ENCODE measurements at regions not wholly inside any gene's neighbourhood (a gene's known extent, or its start where the extent isn't known, plus 50 kb on each side); places are given as distances from the start of the nearest gene placed in this dataset.
"Not testable (repeated sequence)": the region's sequence is repeated elsewhere in the genome, so short reads cannot be mapped to it uniquely, and the experiment has no call there.

GRCh38 chr1:67482733-67483482 is 52.7 kb upstream of the SERBP1 start:
- FAIRE-seq = no peak

GRCh38 chr1:67484492-67484891 is 54.3 kb upstream of the SERBP1 start:
- FAIRE-seq = no peak

GRCh38 chr1:67485046-67485811 is 55.0 kb upstream of the SERBP1 start:
- FAIRE-seq = no peak

GRCh38 chr1:67489643-67490042 is 59.4 kb upstream of the SERBP1 start:
- no peak for FAIRE-seq

- no peak for FAIRE-seq
Observed at GRCh38 chr1:67491280-67491679, 61.1 kb upstream of the SERBP1 start.

GRCh38 chr1:67493148-67493547 is 62.9 kb upstream of the SERBP1 start:
- no peak for FAIRE-seq

GRCh38 chr1:67495327-67495726 is 65.1 kb upstream of the SERBP1 start:
- no peak for FAIRE-seq

GRCh38 chr1:67496329-67496728 is 66.1 kb upstream of the SERBP1 start:
- no peak for FAIRE-seq

GRCh38 chr1:67500413-67500959 is 70.3 kb upstream of the SERBP1 start:
- FAIRE-seq = peak; percentile 63

- no peak for FAIRE-seq
Observed at GRCh38 chr1:67503974-67504373, 73.8 kb upstream of the SERBP1 start.

- FAIRE-seq = not testable (repeated sequence)
Observed at GRCh38 chr1:67513392-67514294, 83.4 kb upstream of the SERBP1 start.

- no peak for FAIRE-seq
Observed at GRCh38 chr1:67514300-67514699, 84.1 kb upstream of the SERBP1 start.

- FAIRE-seq = no peak
Observed at GRCh38 chr1:67514786-67515185, 84.6 kb upstream of the SERBP1 start.

GRCh38 chr1:67515324-67516080 is 85.3 kb upstream of the SERBP1 start:
- FAIRE-seq = no peak

- FAIRE-seq = no peak
Observed at GRCh38 chr1:67517046-67517445, 86.8 kb upstream of the SERBP1 start.

GRCh38 chr1:67522001-67522441 is 91.8 kb upstream of the SERBP1 start:
- no peak for FAIRE-seq

GRCh38 chr1:67522793-67523192 is 92.6 kb upstream of the SERBP1 start:
- FAIRE-seq = no peak

GRCh38 chr1:67524143-67525052 is 94.2 kb upstream of the SERBP1 start:
- FAIRE-seq = no peak

- FAIRE-seq = no peak
Observed at GRCh38 chr1:67525053-67525760, 95.0 kb upstream of the SERBP1 start.

GRCh38 chr1:67528141-67528540 is 97.9 kb upstream of the SERBP1 start:
- FAIRE-seq = no peak

Measured in TTC549 (cell line).